AG04449 (cell line): ENCODE measurements at regions not wholly inside any gene's neighbourhood (a gene's known extent, or its start where the extent isn't known, plus 50 kb on each side); places are given as distances from the start of the nearest gene placed in this dataset.

Source experiments
- CTCF ChIA-PET: fragments of 350-600 bp; formaldehyde crosslinking; extraction: SDS; loops from one replicate; lab custom pipeline; 2021; ENCODE audit warnings: antibody characterized with exemption; lab: Yijun Ruan, JAX
- POLR2A ChIA-PET: fragments of 400-600, 350-600 bp; formaldehyde crosslinking; extraction: SDS; loops from one replicate; lab custom pipeline; 2020; ENCODE audit warnings: antibody characterized with exemption, inconsistent platforms; lab: Yijun Ruan, JAX
- DNase-seq: peaks from one replicate; pipeline ENCODE4 v3.0.0-alpha.2; 2010; ENCODE audit warnings: low read depth, low spot score
- H3K4me3 ChIP-seq: 2 replicates; pipeline ENCODE4 v1.5.1; 2011; ENCODE audit warnings: low read depth, mild to moderate bottlenecking, control low read depth, low read length
- CTCF ChIP-seq: IDR thresholded peaks from one replicate; pipeline ENCODE4 v1.5.1; 2011; ENCODE audit warnings: mild to moderate bottlenecking, moderate library complexity, low read length, control low read depth, inconsistent platforms; ENCODE audit not compliant: insufficient read depth; ENCODE audit errors: missing control alignments

- H3K4me3 ChIP-seq, result peak overlapping the region; percentile 87
- CTCF ChIA-PET, result interaction anchor here (1.1 to 4.4 kb wide), 4 partner anchors 14 to 73 kb away, joined by 3 to 35 read pairs (median 4); no protein-coding TSS in a partner anchor
- no peak for DNase-seq
- POLR2A ChIA-PET, result no interaction called here
- no peak for TF ChIP-seq CTCF
Measured at GRCh38 chr1:9183441-9183840, 51.1 kb upstream of the H6PD start.

GRCh38 chr1:9183898-9184297 is 50.7 kb upstream of the H6PD start:
- H3K4me3 ChIP-seq, result peak overlapping the region; percentile 87
- TF ChIP-seq CTCF, result no peak
- POLR2A ChIA-PET, result no interaction called here
- CTCF ChIA-PET, result interaction anchor here (1.1 to 4.4 kb wide), 4 partner anchors 13 to 73 kb away, joined by 3 to 35 read pairs (median 4); no protein-coding TSS in a partner anchor
- no peak for DNase-seq

- H3K4me3 ChIP-seq, result no peak overlapping the region
- no peak for TF ChIP-seq CTCF
- DNase-seq, result no peak
- CTCF ChIA-PET, result no interaction called here
- POLR2A ChIA-PET, result no interaction called here
Measured at GRCh38 chr1:9184749-9185148, 49.8 kb upstream of the H6PD start.
